Pons (tissue), 1 donor: ENCODE measurements at regions not wholly inside any gene's neighbourhood (a gene's known extent, or its start where the extent isn't known, plus 50 kb on each side); places are given as distances from the start of the nearest gene placed in this dataset.

ENCODE experiments used
- DNase-seq: peaks from one replicate; pipeline ENCODE4 v3.0.0-alpha.2; 2016; ENCODE audit warnings: low spot score

- no peak for DNase-seq
These were observed 556.1 kb downstream of the EFNB2 start for GRCh38 chr13:105979131-105980011.

- no peak for DNase-seq
These were observed 561.1 kb downstream of the EFNB2 start for GRCh38 chr13:105974380-105974779.

DNA sequence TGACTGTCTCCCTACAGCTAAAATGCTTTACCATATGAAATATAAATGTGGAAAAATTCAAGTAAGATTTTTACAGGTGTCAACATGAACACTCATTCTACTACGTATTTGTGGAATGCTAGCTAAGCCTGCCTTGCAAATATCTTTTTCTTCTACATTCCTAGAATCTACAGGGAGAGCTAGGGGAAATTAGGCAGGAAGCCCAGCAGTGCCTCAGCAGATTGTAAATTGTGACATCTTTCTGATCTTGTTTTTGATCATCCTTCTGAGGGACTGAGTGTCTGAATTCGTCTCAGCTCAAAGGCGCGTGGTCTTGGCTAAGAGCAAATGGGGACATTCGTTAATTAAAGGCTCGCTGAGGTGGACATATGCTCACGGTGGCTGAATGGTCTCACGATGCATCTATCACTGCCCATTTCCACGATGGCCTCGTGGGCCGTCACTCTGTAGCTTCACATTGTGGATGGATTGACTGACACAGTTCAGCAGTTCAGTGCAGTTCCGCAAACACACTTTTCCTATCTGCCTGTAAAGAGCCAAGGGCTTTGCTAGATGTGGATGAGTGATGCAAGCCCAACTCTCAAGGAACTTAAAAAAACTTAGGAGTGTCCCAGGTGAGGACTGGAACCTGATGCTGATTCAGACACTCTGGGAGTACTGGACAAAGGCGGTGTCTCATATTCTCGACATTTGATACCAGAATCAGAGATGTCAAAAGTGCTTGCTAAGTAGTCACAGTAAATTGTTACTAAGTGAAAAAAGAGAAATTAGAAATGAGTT lies 562.5 kb downstream of the EFNB2 start:
- DNase-seq: no peak

- DNase-seq: no peak
These were observed 563.1 kb downstream of the EFNB2 start for GRCh38 chr13:105972306-105972721.

GRCh38 chr13:105971738-105972137 lies 563.7 kb downstream of the EFNB2 start:
- DNase-seq: no peak

GRCh38 chr13:105971312-105971711 lies 564.1 kb downstream of the EFNB2 start:
- no peak for DNase-seq

DNA sequence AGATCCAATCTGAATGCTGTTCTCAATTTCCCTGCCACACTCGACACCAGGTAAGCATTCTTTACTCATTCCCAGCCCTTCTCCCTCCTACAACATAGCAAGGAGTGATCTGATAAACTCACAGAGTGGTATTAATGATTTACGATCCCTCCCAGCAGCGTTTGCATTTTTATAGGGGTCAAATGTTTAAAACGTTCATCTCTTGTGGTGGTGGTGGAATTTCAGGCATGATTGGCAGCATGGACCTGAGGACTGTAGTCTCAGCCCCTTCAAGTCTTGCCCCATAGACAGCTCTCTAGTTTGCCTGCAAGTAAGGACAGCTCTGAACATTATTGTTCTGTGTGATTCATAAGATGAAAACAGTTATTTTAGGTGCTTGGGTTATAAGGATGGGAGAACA lies 565.7 kb downstream of the EFNB2 start:
- no peak for DNase-seq

DNA sequence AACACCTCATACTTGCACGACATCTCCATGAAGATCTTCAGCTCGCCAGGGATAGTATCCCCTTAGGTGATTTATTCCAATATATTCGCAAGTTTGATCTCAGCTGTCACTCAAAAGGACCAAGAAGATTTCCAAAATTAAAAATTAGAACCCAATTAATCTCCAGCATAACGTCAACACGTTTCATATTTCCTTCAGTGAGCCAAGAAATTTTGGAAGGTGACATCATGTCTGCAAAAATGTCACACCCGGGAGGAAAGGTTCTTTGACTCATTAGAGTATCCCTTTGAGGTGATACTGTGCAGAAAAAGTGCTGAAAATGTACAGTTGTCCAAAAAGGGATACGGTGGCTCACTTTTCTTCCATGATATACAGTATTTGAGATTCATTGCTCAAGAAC lies 569.6 kb downstream of the EFNB2 start:
- no peak for DNase-seq

- no peak for DNase-seq
These were observed 573.4 kb downstream of the EFNB2 start for GRCh38 chr13:105962080-105962479.

GRCh38 chr13:105961438-105961837 lies 574.0 kb downstream of the EFNB2 start:
- DNase-seq: no peak

DNA sequence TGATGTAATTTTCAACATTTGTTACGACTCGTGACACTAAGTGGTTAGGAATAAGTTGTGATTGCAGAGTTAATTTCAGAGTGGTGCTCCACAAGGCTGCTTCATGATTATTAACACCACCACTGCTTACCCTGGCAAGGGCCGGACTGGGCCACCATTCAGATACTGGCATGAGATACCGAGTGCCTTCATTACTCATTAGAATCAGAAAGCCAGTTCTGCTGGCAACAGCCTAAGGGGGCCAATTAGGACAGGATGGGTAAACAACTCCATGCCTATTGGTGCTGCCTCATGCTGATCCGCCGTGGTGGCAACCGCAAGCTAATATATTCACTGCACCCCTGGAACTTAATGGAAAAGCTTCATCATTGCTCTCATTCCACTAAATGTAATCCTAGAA lies 575.1 kb downstream of the EFNB2 start:
- peak; percentile 36 for DNase-seq

- no peak for DNase-seq
These were observed 575.6 kb downstream of the EFNB2 start for GRCh38 chr13:105959876-105960275.

DNA sequence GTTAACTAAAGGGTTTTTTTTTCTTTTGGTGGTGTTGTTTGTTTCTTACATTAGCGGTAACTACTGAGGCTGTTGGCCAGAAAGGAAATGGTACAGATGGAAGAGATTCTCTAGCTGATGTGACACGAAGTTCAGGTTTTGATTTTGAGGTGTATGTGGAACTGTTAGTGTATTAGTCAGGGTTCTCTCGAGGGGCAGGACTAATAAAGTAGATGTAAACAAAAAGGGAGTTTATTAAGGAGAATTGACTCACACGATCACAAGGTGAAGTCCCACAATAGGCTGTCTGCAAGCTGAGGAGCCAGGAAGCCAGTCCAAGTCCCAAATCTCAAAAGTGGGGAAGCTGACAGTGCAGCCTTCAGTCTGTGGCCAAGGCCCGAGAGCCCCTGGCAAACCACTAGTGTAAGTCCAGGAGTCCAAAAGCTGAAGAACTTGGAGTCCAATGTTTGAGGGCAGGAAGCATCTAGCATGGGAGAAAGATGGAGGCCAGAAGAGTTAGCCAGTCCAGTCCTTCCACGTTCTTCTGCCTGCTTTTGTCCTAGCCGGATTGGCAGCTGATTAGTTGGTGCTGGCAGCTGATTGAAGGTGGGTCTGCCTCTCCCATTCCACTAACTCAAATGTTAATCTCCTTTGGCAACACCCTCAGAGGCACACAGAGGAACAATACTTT lies 577.6 kb downstream of the EFNB2 start:
- no peak for DNase-seq

DNA sequence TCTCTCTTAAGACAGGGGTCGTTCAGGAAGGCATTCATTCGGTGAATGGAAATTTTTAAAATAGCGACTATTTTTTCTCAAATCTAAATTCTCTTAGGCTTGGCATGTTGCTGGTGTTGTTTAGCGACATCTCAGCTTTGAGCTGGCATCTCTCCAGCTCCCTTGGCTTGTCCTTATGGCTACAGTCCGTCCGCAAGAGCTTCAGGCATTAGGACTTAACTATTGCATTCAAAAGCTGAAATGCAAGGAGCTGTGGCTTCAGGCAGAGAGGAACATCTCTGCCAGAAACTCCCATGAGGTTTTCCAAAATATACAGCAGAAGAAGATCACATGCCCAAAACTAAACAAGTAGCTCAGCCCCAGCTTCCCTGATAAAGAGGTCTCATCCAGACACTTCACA lies 578.5 kb downstream of the EFNB2 start:
- DNase-seq: peak; percentile 41

- DNase-seq: no peak
These were observed 582.5 kb downstream of the EFNB2 start for GRCh38 chr13:105952973-105953290.

GRCh38 chr13:105952233-105952972 lies 583.1 kb downstream of the EFNB2 start:
- no peak for DNase-seq

GRCh38 chr13:105948143-105948542 lies 587.3 kb downstream of the EFNB2 start:
- DNase-seq: no peak

GRCh38 chr13:105940882-105941281 lies 594.6 kb downstream of the EFNB2 start:
- DNase-seq: no peak

DNA sequence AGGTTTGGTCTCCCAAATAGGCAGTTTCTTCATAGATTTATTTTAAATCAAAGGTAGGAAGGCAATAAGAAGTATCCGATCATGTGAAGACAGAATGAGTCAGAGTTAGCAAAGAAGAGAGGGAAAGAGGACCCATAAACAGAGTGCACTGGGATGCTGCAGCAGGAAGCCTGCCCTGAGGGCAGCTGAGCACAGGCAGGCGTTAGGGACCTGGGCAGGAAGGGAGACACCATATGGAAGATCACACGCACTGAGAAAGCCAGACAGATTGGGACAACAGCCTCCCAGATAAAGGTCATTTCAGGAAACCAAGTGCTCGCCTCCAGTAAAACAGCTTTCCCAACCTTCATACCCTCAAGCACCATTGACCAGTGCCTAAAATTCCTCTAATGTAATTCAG lies 598.0 kb downstream of the EFNB2 start:
- no peak for DNase-seq

GRCh38 chr13:105936816-105937215 lies 598.6 kb downstream of the EFNB2 start:
- DNase-seq: no peak

- no peak for DNase-seq
These were observed 606.0 kb downstream of the EFNB2 start for GRCh38 chr13:105929505-105929904.

- DNase-seq: no peak
These were observed 606.6 kb downstream of the EFNB2 start for GRCh38 chr13:105928901-105929300.
